ENCODE measurements at regions not wholly inside any gene's neighbourhood (a gene's known extent, or its start where the extent isn't known, plus 50 kb on each side); places are given as distances from the start of the nearest gene placed in this dataset.
A peak's percentile ranks its signal among the peaks of the same experiment; 100 is the strongest.

DNA sequence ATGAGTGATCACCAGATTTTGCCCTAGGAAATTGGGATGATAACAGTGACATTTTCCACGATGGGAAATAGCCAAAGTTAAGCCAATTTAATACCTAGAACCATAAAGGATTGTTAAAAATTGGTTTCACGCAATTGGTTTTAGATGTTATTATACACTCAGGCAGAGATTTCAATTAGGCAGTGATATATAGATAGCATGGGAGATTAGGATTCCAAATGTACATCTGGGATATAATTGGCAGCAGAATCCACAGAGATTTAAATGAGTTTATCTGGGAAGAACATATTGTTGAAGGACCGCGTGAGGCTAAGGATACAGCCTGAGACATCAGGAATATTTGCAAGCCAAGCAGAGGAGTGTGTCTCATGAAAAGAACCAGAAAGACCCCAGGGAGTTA lies 351.6 kb downstream of the GPM6A start:
- H3K4me1 ChIP-seq (ENCODE audit: insufficient read depth, low read length, poor library complexity, severe bottlenecking): peaks cover 7% of the 10 kb centered on the region
- CTCF ChIA-PET: no interaction called here
- TF ChIP-seq EZH2 (IDR thresholded peaks at IDR 0.05; ENCODE audit: borderline replicate concordance, low read depth, low read length, poor library complexity, severe bottlenecking): no peak
- TF ChIP-seq, protein P1, sequence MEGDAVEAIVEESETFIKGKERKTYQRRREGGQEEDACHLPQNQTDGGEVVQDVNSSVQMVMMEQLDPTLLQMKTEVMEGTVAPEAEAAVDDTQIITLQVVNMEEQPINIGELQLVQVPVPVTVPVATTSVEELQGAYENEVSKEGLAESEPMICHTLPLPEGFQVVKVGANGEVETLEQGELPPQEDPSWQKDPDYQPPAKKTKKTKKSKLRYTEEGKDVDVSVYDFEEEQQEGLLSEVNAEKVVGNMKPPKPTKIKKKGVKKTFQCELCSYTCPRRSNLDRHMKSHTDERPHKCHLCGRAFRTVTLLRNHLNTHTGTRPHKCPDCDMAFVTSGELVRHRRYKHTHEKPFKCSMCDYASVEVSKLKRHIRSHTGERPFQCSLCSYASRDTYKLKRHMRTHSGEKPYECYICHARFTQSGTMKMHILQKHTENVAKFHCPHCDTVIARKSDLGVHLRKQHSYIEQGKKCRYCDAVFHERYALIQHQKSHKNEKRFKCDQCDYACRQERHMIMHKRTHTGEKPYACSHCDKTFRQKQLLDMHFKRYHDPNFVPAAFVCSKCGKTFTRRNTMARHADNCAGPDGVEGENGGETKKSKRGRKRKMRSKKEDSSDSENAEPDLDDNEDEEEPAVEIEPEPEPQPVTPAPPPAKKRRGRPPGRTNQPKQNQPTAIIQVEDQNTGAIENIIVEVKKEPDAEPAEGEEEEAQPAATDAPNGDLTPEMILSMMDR (conservative IDR thresholded peaks at IDR 0.05; ENCODE audit: low read depth, low read length): no peak
- POLR2A ChIA-PET (ENCODE audit: low non-redundant PET): no interaction called here
- H3K36me3 ChIP-seq (ENCODE audit: insufficient read depth, low read length, poor library complexity, severe bottlenecking): no peaks in the 10 kb centered on the region
- BruUV-seq (replicated peaks): no TSS peak
- H3K4me3 ChIP-seq (ENCODE audit: low read depth, low read length, poor library complexity, severe bottlenecking): no peak overlapping the region
- H3K9me3 ChIP-seq (ENCODE audit: low read depth, low read length, poor library complexity, severe bottlenecking): no peaks in the 10 kb centered on the region
- H3K27ac ChIP-seq (ENCODE audit: low read depth, low read length, poor library complexity, severe bottlenecking): no peak overlapping the region
- no peak for DNase-seq (ENCODE audit: low spot score)
- H3K27me3 ChIP-seq (replicated peaks; ENCODE audit: insufficient read depth, low read depth, low read length, poor library complexity): no peaks in the 10 kb centered on the region
- intact Hi-C loops (cut with micrococcal nuclease; ENCODE audit: unreplicated experiment): no loop called here

DNA sequence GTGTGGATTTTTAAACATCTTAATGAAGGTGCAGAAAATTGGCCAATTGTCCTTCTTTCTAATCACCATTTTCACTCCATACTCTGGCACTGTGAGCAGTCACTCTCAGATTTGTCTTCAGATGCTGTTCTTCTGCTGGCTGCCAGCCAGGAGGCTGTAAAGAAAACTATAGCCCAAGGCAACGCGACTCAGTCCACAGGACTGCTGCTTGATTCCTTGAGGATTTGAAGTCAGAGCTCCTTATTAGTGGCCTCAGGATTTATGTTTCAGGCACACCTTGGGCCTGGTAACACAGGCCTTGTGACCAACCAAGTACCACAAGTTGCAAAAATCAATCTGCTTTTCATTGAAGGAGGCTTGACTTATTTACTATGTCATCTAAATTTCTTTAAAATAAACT lies 342.6 kb downstream of the GPM6A start:
- no peaks in the 10 kb centered on the region for H3K9me3 ChIP-seq (ENCODE audit: low read depth, low read length, poor library complexity, severe bottlenecking)
- peak; percentile 20 for DNase-seq (ENCODE audit: low spot score)
- TF ChIP-seq, protein P1 (conservative IDR thresholded peaks at IDR 0.05; ENCODE audit: low read depth, low read length): no peak
- TF ChIP-seq EZH2 (IDR thresholded peaks at IDR 0.05; ENCODE audit: borderline replicate concordance, low read depth, low read length, poor library complexity, severe bottlenecking): no peak
- intact Hi-C loops (cut with micrococcal nuclease; ENCODE audit: unreplicated experiment): no loop called here
- ChIA-PET CTCF (no interaction called here), POLR2A (ENCODE audit: low non-redundant PET) (no interaction called here)
- no peak overlapping the region for H3K4me3 ChIP-seq (ENCODE audit: low read depth, low read length, poor library complexity, severe bottlenecking)
- no peaks in the 10 kb centered on the region for H3K27me3 ChIP-seq (replicated peaks; ENCODE audit: insufficient read depth, low read depth, low read length, poor library complexity)
- BruUV-seq (replicated peaks): no TSS peak
- no peak overlapping the region for H3K27ac ChIP-seq (ENCODE audit: low read depth, low read length, poor library complexity, severe bottlenecking)
- no peaks in the 10 kb centered on the region for H3K4me1 ChIP-seq (ENCODE audit: insufficient read depth, low read length, poor library complexity, severe bottlenecking)
- H3K36me3 ChIP-seq (ENCODE audit: insufficient read depth, low read length, poor library complexity, severe bottlenecking): no peaks in the 10 kb centered on the region

DNA sequence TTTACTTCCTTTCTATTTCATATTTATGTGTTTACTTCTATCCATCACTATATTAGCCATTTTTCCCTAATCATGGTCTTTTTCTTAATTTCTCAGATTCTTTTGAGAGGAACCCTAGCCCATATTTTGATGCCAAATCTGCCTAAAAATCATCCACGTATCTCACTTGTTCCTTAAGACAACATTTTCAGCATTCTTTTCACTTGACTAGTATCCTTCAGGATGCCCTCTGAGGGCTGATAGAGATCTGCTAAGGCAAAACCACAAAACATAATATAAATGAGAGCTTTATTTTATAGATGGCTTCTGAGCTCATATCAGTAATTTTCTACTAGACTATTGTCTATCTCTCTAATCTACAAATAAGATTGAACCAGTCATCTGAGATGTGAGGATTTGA lies 341.9 kb downstream of the GPM6A start:
- TF ChIP-seq, protein P1 (conservative IDR thresholded peaks at IDR 0.05; ENCODE audit: low read depth, low read length): no peak
- TF ChIP-seq EZH2 (IDR thresholded peaks at IDR 0.05; ENCODE audit: borderline replicate concordance, low read depth, low read length, poor library complexity, severe bottlenecking): no peak
- H3K4me3 ChIP-seq (ENCODE audit: low read depth, low read length, poor library complexity, severe bottlenecking): no peak overlapping the region
- no peaks in the 10 kb centered on the region for H3K36me3 ChIP-seq (ENCODE audit: insufficient read depth, low read length, poor library complexity, severe bottlenecking)
- no peaks in the 10 kb centered on the region for H3K9me3 ChIP-seq (ENCODE audit: low read depth, low read length, poor library complexity, severe bottlenecking)
- intact Hi-C loops (cut with micrococcal nuclease; ENCODE audit: unreplicated experiment): no loop called here
- H3K27me3 ChIP-seq (replicated peaks; ENCODE audit: insufficient read depth, low read depth, low read length, poor library complexity): no peaks in the 10 kb centered on the region
- no peak overlapping the region for H3K27ac ChIP-seq (ENCODE audit: low read depth, low read length, poor library complexity, severe bottlenecking)
- H3K4me1 ChIP-seq (ENCODE audit: insufficient read depth, low read length, poor library complexity, severe bottlenecking): no peaks in the 10 kb centered on the region
- no peak for DNase-seq (ENCODE audit: low spot score)
- ChIA-PET POLR2A (ENCODE audit: low non-redundant PET) (no interaction called here), CTCF (no interaction called here)
- BruUV-seq (replicated peaks): no TSS peak
